Epithelial cell of esophagus (primary cell): ENCODE measurements at regions not wholly inside any gene's neighbourhood (a gene's known extent, or its start where the extent isn't known, plus 50 kb on each side); places are given as distances from the start of the nearest gene placed in this dataset.

Experiments used
- DNase-seq: peaks from one replicate; pipeline ENCODE4 v3.0.0; 2010; ENCODE audit warnings: low read depth
- H3K4me3 ChIP-seq: 2 replicates; pipeline ENCODE4 v1.5.1; 2011; ENCODE audit warnings: mild to moderate bottlenecking, low read length, control low read depth
- TF ChIP-seq, protein P1 (sequence below): IDR thresholded peaks from 2 replicates; pipeline ENCODE4 v1.5.1; 2011; ENCODE audit warnings: low read depth, mild to moderate bottlenecking, low read length, control low read depth, inconsistent platforms; ENCODE audit not compliant: insufficient read depth; ENCODE audit errors: missing control alignments

DNA sequence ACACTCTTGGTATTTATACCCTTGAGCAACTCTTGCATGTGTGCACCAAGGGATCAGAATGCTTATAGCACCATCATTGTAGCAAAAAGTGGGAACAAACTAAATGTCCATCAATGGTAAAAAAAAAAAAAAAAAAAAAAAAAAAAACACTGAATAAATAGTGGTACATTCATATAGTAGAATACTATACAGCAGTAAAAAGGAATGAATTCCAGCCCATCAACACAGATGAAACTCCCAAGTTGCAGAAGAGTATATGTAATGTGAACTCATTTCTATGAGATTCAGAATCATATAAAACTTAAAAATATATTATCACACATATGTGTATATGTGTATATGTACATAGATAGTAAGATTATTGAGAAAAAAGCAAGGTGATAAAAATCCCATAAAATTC, 291.6 kb downstream of the CLIC5 start:
- no peak for DNase-seq
- H3K4me3 ChIP-seq, result no peak overlapping the region
- TF ChIP-seq, protein P1, sequence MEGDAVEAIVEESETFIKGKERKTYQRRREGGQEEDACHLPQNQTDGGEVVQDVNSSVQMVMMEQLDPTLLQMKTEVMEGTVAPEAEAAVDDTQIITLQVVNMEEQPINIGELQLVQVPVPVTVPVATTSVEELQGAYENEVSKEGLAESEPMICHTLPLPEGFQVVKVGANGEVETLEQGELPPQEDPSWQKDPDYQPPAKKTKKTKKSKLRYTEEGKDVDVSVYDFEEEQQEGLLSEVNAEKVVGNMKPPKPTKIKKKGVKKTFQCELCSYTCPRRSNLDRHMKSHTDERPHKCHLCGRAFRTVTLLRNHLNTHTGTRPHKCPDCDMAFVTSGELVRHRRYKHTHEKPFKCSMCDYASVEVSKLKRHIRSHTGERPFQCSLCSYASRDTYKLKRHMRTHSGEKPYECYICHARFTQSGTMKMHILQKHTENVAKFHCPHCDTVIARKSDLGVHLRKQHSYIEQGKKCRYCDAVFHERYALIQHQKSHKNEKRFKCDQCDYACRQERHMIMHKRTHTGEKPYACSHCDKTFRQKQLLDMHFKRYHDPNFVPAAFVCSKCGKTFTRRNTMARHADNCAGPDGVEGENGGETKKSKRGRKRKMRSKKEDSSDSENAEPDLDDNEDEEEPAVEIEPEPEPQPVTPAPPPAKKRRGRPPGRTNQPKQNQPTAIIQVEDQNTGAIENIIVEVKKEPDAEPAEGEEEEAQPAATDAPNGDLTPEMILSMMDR, result no peak

DNA sequence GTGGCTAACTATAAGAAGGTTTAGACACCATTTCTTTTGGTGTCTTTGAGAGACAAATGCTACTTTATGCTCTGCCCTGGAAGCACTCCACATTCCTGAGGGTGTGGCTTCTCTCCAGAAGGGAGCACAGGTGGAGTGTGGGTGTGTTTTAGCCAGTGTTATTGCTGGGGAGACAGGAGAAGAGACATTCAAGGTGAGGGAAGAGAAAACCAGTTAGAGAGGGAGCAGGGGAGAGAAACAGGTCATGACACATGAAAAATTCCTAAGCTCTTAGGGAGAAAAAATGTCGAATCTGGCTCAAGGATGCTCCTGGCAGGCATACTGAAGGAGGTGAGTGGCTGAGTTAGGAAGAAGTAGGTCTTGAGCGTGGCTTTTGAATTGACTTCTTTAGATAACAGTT, 292.8 kb downstream of the CLIC5 start:
- TF ChIP-seq, protein P1, result no peak
- no peak overlapping the region for H3K4me3 ChIP-seq
- peak; percentile 73 for DNase-seq

DNA sequence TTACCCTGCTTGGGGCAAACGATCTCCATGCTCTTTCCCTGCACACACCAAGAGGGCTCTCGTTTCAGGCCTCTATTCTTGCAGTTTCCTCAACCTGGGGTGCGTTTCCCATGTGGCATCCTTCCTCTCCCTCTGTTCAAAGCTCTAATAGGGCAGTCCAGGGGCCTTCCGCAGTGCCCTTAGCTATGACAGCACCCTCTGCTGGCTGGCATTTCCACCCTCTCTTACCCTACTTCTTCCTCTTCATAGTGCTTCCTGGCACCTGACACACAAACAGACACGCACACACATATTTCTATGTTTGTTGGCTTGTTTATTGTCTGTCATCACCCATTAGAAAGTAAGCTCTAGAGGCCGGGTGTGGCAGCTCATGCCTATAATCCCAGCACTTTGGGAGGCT, 294.0 kb downstream of the CLIC5 start:
- DNase-seq, result no peak

DNA sequence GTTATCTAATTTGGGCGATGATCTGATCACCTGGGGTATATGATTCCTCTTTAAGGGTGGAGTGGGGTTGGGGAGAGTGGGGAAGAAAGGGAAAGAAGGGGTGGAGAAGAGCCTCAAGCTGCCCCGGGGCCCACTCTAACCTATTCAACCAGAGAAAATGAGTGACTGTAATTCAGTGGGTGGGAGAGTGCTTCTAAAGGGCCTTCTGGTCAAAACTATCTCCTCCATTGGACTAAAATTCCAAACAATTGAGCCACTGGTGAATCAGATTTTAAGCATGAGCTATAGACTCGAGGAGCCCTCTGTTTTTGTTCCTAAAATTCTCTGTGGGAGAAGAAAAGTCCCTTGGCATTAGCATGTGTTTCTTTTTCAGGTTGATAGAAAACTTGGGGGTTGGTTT, 296.8 kb downstream of the CLIC5 start:
- TF ChIP-seq, protein P1, result no peak
- H3K4me3 ChIP-seq, result no peak overlapping the region
- DNase-seq, result no peak

More for the DNA sequence above, 294.0 kb downstream of the CLIC5 start:
- no peak overlapping the region for H3K4me3 ChIP-seq
- TF ChIP-seq, protein P1, result peak; percentile 8

DNA sequence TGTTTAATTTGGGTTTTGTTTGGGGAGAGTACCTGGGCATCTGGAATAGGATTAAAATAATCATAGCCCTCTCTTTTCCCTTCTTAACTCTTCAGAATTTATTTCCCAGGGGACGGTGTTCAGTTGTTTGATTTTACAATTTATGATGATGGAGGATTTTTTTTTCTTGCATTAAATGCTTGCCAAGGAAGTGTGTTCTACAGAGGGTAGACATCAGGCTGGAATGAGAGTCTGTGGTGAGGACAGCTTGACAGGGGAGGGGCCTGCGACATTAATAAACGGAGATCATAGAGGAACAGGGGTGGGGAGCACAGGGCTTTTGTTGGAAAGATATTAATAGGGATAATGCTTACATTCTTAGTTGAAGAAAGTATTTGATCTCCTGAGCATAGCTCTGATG, 297.5 kb downstream of the CLIC5 start:
- no peak for DNase-seq
- no peak overlapping the region for H3K4me3 ChIP-seq
- TF ChIP-seq, protein P1, result no peak

DNA sequence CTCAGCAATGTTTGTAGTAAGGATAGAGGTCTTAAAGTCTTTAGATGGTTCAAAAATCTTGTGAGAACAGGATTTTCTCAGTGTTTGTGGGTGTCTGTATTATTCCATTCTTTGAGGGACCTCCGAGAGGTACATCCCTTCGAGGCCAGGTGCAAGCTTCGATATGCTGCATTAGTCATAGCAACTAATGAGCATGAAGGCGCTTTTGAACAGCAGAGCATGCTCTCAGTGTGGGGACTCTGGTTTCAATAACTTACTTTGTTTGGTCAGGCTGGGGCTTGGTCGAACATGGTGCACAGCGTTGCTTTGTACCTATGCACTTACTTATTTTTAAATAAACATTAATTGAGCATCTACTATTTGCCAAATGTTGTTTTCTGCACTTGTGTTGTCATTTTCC, 297.9 kb downstream of the CLIC5 start:
- no peak for DNase-seq
- TF ChIP-seq, protein P1, result no peak
- no peak overlapping the region for H3K4me3 ChIP-seq

DNA sequence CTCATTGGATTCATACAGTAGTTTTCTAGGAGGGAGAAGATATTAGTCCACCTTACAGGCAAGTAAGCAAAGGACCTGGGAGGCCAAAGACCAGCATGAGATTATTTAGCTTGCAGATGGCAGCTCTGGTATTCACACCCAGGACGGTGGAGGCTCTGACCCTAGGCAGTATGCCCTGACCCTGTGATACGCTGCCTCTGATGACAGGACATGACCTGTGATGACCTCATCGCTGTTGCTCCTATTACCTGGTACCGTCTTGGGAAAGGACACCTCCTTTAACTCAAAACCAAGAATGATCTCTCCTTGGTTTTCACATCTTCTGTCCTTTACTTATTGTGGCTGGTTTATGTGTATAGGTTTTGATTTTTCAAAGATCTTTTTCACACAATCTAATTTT, 298.6 kb downstream of the CLIC5 start:
- DNase-seq, result no peak
- TF ChIP-seq, protein P1, result no peak
- no peak overlapping the region for H3K4me3 ChIP-seq
